ENCODE measurements at regions not wholly inside any gene's neighbourhood (a gene's known extent, or its start where the extent isn't known, plus 50 kb on each side); places are given as distances from the start of the nearest gene placed in this dataset.
"Not testable (repeated sequence)": the region's sequence is repeated elsewhere in the genome, so short reads cannot be mapped to it uniquely, and the experiment has no call there.

DNA sequence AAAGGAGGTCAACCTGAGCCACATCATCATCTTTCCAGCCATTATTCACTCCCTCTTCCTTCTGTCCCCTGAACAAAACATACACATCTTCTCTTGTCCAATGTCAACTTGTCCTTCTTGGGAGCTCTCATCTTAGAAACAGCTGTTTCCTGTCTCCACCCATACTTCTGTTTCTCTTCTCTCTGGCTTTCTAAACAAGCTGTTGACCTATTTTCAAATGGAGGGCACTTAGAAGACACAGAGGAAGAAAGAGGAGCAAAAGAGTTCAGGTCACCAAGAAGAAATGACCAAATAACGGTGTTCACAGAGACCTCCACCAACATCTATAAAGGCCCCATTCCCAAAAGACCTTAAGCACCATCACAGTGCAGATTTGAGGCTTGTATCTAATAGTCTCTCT is 355.9 kb upstream of the HNRNPA3 start:
- H3K9ac ChIP-seq = no peak overlapping the region
- no peak overlapping the region for H3K4me3 ChIP-seq
- H3K4me2 ChIP-seq = peak overlapping the region; percentile 6 to 49 (median 33); a peak in 17 of 22 replicates
- H4K20me1 ChIP-seq = no peaks in the 10 kb centered on the region
- no peaks in the 10 kb centered on the region for H3K36me3 ChIP-seq
- H3K9me3 ChIP-seq (replicated peaks in 1 of 11) = no peaks in the 10 kb centered on the region
- H3K27ac ChIP-seq = peak overlapping the region in 2 of 11 experiments; percentile 23 to 35; a peak in 2 of 22 replicates
- TF ChIP-seq Cebpa-rat (IDR thresholded peaks at IDR 0.05) = no peak
- H3K4me1 ChIP-seq = peaks cover 0 to 12% (median 10%) of the 10 kb centered on the region in 10 experiments; a peak in 15 of 20 replicates
- H3K27me3 ChIP-seq = no peaks in the 10 kb centered on the region

DNA sequence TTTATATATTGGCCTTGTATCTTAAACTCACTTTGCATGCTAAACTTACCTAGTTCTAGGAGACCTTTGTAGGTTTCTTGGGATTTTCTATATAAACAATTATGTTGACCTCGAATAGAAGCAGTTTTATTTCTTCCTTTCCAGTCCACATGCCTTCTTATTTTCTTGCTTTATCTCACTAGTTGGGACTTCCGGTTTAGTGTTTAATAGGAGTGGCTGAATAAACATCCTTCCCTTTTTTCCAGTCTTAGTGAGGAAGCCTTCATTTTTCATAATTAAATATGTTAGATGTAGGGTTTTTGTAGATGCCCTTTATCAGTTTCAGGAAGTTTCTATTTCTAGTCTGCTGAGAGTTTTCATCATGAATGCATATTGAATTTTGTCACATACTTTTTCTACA is 347.3 kb upstream of the HNRNPA3 start:
- Histone ChIP-seq H4K20me1 (no peaks in the 10 kb centered on the region), H3K4me1 (peaks cover 0 to 11% (median 0%) of the 10 kb centered on the region in 10 experiments; a peak in 4 of 20 replicates), H3K27ac (no peak overlapping the region), H3K4me3 (no peak overlapping the region), H3K9ac (no peak overlapping the region), H3K36me3 (no peaks in the 10 kb centered on the region), H3K9me3 (replicated peaks in 1 of 11) (peaks cover 0 to 6% (median 3%) of the 10 kb centered on the region in 11 experiments; a peak in 8 of 22 replicates), H3K27me3 (no peaks in the 10 kb centered on the region), H3K4me2 (peak overlapping the region in 2 of 11 experiments; percentile 6 to 14; a peak in 2 of 22 replicates)
- no peak for TF ChIP-seq Cebpa-rat (IDR thresholded peaks at IDR 0.05)

DNA sequence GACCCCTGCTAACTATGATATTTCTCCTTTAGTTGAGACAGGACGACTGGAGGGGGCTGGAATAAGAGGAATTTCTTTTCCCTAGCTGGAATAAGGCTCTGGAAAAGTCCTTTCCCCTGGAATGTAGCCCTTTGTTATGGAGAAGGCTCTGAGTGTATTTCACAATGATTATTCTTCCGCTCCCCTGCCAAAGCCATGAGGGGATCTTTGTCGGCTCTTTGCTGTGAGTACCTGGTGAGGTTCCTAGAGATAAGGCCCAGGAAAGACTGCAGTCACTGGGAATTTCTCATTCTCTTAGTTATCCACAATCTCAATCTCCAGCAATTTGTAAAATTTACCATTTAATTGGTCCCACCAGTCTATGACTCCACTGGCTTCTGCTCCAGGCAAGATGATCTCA is 340.2 kb upstream of the HNRNPA3 start:
- Histone ChIP-seq H3K27ac (no peak overlapping the region), H3K36me3 (no peaks in the 10 kb centered on the region), H3K9me3 (replicated peaks in 1 of 11) (peaks cover 17 to 33% (median 27%) of the 10 kb centered on the region in 11 experiments; a peak in 20 of 22 replicates), H3K9ac (no peak overlapping the region), H3K4me1 (0 out of 20 replicates have a peak, but pooled peaks cover 0 to 8% (median 0%) of the 10 kb centered on the region in 10 experiments), H4K20me1 (no peaks in the 10 kb centered on the region), H3K4me2 (no peak overlapping the region), H3K4me3 (no peak overlapping the region), H3K27me3 (no peaks in the 10 kb centered on the region)
- TF ChIP-seq Cebpa-rat (IDR thresholded peaks at IDR 0.05) = no peak

DNA sequence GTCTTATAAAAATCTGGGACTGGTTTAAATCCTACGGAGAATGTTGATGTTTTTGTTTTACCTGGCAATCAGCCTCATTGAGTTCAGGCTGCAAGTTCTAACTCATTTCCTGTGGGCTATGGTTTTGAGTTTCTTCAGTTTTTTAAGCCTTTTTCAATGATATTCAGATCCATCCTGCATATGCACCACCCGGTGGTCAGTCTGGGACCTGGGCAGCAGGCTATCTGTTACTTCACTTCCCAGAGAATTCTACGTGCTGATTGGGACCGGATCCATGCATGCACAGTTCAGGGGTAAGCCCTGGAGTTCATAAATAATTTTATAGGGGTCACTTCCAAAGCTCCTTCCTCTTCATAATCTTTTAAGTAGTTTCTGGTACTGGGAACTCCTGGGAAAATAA is 339.2 kb upstream of the HNRNPA3 start:
- no peak overlapping the region for H3K9ac ChIP-seq
- no peaks in the 10 kb centered on the region for H4K20me1 ChIP-seq
- no peaks in the 10 kb centered on the region for H3K36me3 ChIP-seq
- H3K4me2 ChIP-seq = no peak overlapping the region
- no peak for TF ChIP-seq Cebpa-rat (IDR thresholded peaks at IDR 0.05)
- H3K9me3 ChIP-seq (replicated peaks in 1 of 11) = peaks cover 17 to 33% (median 27%) of the 10 kb centered on the region in 11 experiments; a peak in 20 of 22 replicates
- H3K4me1 ChIP-seq = 0 out of 20 replicates have a peak, but pooled peaks cover 0 to 8% (median 0%) of the 10 kb centered on the region in 10 experiments
- no peak overlapping the region for H3K4me3 ChIP-seq
- H3K27me3 ChIP-seq = no peaks in the 10 kb centered on the region
- H3K27ac ChIP-seq = no peak overlapping the region

DNA sequence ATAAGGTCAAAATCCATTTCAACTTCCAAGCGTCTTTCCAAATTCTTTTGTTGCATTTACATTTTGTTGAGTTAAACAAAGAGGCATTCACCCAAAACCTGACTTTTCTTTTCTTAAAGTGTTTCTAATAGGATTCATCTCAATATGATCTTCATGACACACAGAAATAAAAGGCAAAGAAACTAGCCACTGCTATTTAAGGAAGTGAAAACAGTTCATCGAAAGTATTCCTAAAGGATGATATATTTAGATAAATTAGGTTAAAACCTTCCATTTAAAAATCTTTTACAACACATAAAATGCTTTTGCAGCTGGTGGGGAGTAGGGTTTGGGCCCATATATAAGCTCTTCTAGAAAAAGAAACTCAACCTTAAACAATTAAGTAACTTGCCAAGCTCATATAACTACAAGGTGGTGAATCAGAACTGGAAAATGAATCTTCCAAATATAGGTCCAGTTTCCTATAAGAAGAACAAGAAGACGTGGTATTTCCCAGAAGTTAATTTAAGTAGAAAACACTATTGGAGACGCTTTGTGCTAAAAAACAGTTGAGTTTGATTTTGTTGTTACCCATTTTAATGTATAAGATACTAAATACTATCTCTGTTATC is 336.0 kb upstream of the HNRNPA3 start:
- Histone ChIP-seq H4K20me1 (no peaks in the 10 kb centered on the region), H3K36me3 (no peaks in the 10 kb centered on the region), H3K4me1 (0 out of 20 replicates have a peak, but pooled peaks cover 0 to 8% (median 0%) of the 10 kb centered on the region in 10 experiments), H3K9me3 (replicated peaks in 1 of 11) (peaks cover 2 to 21% (median 14%) of the 10 kb centered on the region in 11 experiments; a peak in 17 of 22 replicates), H3K4me2 (no peak overlapping the region; a peak in 1 of 22 replicates), H3K4me3 (no peak overlapping the region), H3K27me3 (no peaks in the 10 kb centered on the region), H3K9ac (no peak overlapping the region), H3K27ac (no peak overlapping the region)
- TF ChIP-seq Cebpa-rat (IDR thresholded peaks at IDR 0.05) = no peak

DNA sequence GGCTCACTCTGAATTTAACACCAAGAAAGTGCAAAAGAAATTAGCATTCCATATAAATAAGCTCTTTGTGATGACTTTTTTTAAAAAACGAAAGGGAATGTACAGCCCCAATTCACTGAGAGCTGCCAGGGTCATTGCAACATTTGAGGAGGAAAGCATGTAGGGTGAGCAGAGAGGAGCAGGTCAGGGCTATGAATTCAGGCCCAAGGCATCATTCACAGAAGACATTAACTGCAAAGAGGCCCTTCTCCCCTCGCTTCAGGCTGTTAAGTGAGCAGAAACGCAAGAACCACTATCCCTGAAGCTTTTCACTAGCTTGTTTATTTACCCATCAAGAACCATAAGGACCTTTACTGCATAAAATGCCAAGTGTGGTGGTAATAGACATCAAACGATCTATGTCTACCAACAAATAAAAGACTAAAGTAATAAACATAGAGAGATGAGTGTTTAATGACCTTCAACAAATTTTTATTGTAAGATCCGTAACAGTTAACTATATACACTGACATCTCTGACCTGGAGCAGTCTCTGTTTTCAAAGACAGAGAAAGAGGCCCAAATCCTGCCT is 333.1 kb upstream of the HNRNPA3 start:
- Histone ChIP-seq H3K9ac (no peak overlapping the region), H4K20me1 (no peaks in the 10 kb centered on the region), H3K36me3 (no peaks in the 10 kb centered on the region), H3K4me2 (no peak overlapping the region), H3K4me1 (0 out of 20 replicates have a peak, but pooled peaks cover 0 to 8% (median 0%) of the 10 kb centered on the region in 10 experiments), H3K4me3 (no peak overlapping the region), H3K27me3 (no peaks in the 10 kb centered on the region), H3K27ac (no peak overlapping the region), H3K9me3 (replicated peaks in 1 of 11) (no peaks in the 10 kb centered on the region)
- TF ChIP-seq Cebpa-rat (IDR thresholded peaks at IDR 0.05) = no peak

DNA sequence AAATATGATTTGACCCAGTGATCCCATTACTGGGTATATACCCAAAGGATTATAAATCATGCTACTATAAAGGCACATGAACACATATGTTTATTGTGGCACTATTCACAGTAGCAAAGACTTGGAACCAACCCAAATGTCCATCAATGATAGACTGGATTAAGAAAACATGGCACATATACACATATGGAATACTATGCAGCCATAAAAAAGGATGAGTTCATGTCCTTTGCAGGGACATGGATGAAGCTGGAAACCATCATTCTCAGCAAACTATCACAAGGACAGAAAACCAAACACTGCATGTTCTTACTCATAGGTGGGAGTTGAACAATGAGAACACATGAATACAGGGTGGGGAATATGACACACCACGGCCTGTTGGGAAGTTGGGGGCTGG is 330.5 kb upstream of the HNRNPA3 start:
- H3K27ac ChIP-seq; H3K4me3 ChIP-seq; H3K9ac ChIP-seq; H4K20me1 ChIP-seq; H3K27me3 ChIP-seq; H3K9me3 ChIP-seq (replicated peaks in 1 of 11); H3K4me2 ChIP-seq; H3K36me3 ChIP-seq; H3K4me1 ChIP-seq: not testable (repeated sequence)

DNA sequence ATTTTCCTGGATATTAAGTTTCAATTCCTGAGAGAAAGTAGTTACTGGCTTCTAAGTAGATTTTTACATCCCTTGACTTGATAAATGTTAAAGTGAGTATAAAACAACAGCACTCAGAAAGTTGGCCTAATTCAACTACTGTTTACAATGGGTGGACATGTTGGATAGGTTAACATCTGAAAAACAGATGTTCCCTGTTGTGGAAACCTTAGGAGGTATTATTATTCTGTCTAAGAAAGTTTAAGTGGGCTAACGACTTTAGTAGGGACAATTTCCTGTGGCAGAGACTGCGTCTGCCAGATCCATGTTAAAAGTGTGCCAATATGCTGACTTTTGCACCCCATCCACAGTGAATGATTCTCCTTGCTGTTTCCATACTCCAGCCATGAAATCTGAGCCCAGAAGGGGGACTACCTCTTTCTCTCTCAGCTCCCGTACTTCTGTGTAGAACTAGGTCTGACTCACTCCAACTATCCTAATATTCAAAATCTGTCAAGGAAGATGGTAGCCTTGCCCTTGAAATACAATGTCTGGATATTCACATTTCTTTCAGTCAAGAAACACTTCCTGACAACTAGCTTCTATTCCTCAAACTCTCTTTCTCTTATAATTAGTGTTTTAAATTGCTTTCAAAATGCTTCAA is 327.5 kb upstream of the HNRNPA3 start:
- Histone ChIP-seq H3K4me1 (no peaks in the 10 kb centered on the region), H4K20me1 (no peaks in the 10 kb centered on the region), H3K4me2 (no peak overlapping the region), H3K9me3 (replicated peaks in 1 of 11) (no peaks in the 10 kb centered on the region), H3K27ac (no peak overlapping the region), H3K36me3 (no peaks in the 10 kb centered on the region), H3K27me3 (no peaks in the 10 kb centered on the region), H3K4me3 (no peak overlapping the region), H3K9ac (no peak overlapping the region)
- TF ChIP-seq Cebpa-rat (IDR thresholded peaks at IDR 0.05) = no peak

DNA sequence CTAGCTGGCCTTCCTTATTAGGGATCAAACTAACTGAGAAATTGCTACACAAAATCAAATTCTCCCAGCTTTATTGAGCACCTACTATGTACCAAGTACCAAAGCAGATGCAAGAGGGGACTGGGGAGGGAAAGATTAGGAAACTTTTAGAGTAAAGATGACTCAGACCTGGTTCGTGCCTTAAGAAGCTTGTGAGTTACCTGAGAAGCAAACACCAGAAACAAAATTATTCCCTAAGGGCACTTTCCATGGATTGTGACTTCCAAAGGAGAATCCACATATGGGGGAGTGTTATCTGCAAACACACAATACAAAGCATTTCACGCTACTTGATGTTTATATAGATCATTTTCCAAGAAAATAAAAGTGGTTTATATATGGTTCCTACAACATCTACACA is 326.9 kb upstream of the HNRNPA3 start:
- TF ChIP-seq Cebpa-rat (IDR thresholded peaks at IDR 0.05) = no peak
- Histone ChIP-seq H3K27ac (no peak overlapping the region), H3K27me3 (no peaks in the 10 kb centered on the region), H3K4me2 (no peak overlapping the region), H4K20me1 (no peaks in the 10 kb centered on the region), H3K4me1 (no peaks in the 10 kb centered on the region), H3K36me3 (no peaks in the 10 kb centered on the region), H3K9ac (no peak overlapping the region), H3K9me3 (replicated peaks in 1 of 11) (no peaks in the 10 kb centered on the region), H3K4me3 (no peak overlapping the region)
